OCI-M2 (cell line): ENCODE measurements at regions not wholly inside any gene's neighbourhood (a gene's known extent, or its start where the extent isn't known, plus 50 kb on each side); places are given as distances from the start of the nearest gene placed in this dataset.
"Not testable (repeated sequence)": the region's sequence is repeated elsewhere in the genome, so short reads cannot be mapped to it uniquely, and the experiment has no call there.

ENCODE experiments used
- DNase-seq: peaks from one replicate; lab custom pipeline; 2025; ENCODE audit not compliant: unreplicated experiment; lab: John Stamatoyannopoulos, UW

GRCh38 chr7:81195033-81195432 lies 276.2 kb upstream of the SEMA3C start:
- DNase-seq, result no peak

- no peak for DNase-seq
Observed at GRCh38 chr7:81190997-81191768, 272.3 kb upstream of the SEMA3C start.

- no peak for DNase-seq
Observed at GRCh38 chr7:81187753-81188152, 268.9 kb upstream of the SEMA3C start.

GRCh38 chr7:81186691-81187090 lies 267.8 kb upstream of the SEMA3C start:
- no peak for DNase-seq

GRCh38 chr7:81185072-81185471 lies 266.2 kb upstream of the SEMA3C start:
- DNase-seq, result no peak

- no peak for DNase-seq
Observed at GRCh38 chr7:81183326-81183725, 264.5 kb upstream of the SEMA3C start.

- not testable (repeated sequence) for DNase-seq
Observed at GRCh38 chr7:81182056-81182455, 263.2 kb upstream of the SEMA3C start.

GRCh38 chr7:81181066-81181465 lies 262.2 kb upstream of the SEMA3C start:
- no peak for DNase-seq

- DNase-seq, result no peak
Observed at GRCh38 chr7:81180573-81180972, 261.7 kb upstream of the SEMA3C start.

- DNase-seq, result no peak
Observed at GRCh38 chr7:81175275-81175940, 256.6 kb upstream of the SEMA3C start.

- no peak for DNase-seq
Observed at GRCh38 chr7:81173766-81174281, 255.0 kb upstream of the SEMA3C start.

GRCh38 chr7:81170291-81170690 lies 251.4 kb upstream of the SEMA3C start:
- no peak for DNase-seq

GRCh38 chr7:81167934-81168333 lies 249.1 kb upstream of the SEMA3C start:
- no peak for DNase-seq

GRCh38 chr7:81165070-81165469 lies 246.2 kb upstream of the SEMA3C start:
- DNase-seq, result no peak

- DNase-seq, result no peak
Observed at GRCh38 chr7:81162771-81163525, 244.1 kb upstream of the SEMA3C start.

- no peak for DNase-seq
Observed at GRCh38 chr7:81162234-81162633, 243.4 kb upstream of the SEMA3C start.

GRCh38 chr7:81161451-81162075 lies 242.7 kb upstream of the SEMA3C start:
- DNase-seq, result peak; percentile 66

- DNase-seq, result no peak
Observed at GRCh38 chr7:81159402-81159801, 240.6 kb upstream of the SEMA3C start.

- no peak for DNase-seq
Observed at GRCh38 chr7:81158189-81158588, 239.3 kb upstream of the SEMA3C start.

- DNase-seq, result no peak
Observed at GRCh38 chr7:81155654-81156373, 237.0 kb upstream of the SEMA3C start.

GRCh38 chr7:81154565-81154964 lies 235.7 kb upstream of the SEMA3C start:
- DNase-seq, result no peak
